ENCODE measurements at regions not wholly inside any gene's neighbourhood (a gene's known extent, or its start where the extent isn't known, plus 50 kb on each side); places are given as distances from the start of the nearest gene placed in this dataset.

GRCh38 chr2:67091681-67092080 lies 305.5 kb upstream of the ETAA1 start:
- TF ChIP-seq CTCF (IDR thresholded peaks at IDR 0.05; ENCODE audit: insufficient read depth, low read length) = no peak
- no peak for TF ChIP-seq REST (IDR thresholded peaks at IDR 0.05; ENCODE audit: insufficient replicate concordance, low read depth)
- no peak for TF ChIP-seq POLR2AphosphoS5 (IDR thresholded peaks at IDR 0.05; ENCODE audit: low read depth)
- no peak for TF ChIP-seq GABPA (IDR thresholded peaks at IDR 0.05; ENCODE audit: low read depth)
- TF ChIP-seq SPI1 (IDR thresholded peaks at IDR 0.05; ENCODE audit: borderline replicate concordance, low read depth) = no peak
